ENCODE measurements at regions not wholly inside any gene's neighbourhood (a gene's known extent, or its start where the extent isn't known, plus 50 kb on each side); places are given as distances from the start of the nearest gene placed in this dataset.

DNA sequence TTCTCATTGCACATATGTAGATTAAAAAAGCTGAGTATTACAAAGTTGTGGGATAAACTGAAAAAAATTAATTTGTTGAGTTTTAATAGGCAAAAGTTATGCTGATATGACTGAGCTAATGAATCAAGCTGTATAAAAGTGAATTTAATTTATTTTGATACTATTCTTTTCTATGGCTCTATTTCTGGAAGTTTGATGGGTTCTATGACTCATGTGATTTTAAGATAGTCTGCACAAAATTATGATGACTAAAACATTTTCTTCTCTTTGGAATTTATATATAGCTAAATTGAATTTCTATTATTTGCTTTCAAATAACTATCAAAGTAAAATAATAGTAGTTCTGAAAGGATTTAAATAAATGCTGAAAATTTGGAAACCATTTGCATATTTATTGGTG, 71.0 kb upstream of the MMADHC start:
- TF ChIP-seq EZH2 (IDR thresholded peaks at IDR 0.05; ENCODE audit: insufficient read depth, poor library complexity, severe bottlenecking) (no peak), EZH2phosphoT487 (IDR thresholded peaks at IDR 0.05; ENCODE audit: insufficient read depth, low read depth) (no peak)
